22Rv1 (cell line): ENCODE measurements at regions not wholly inside any gene's neighbourhood (a gene's known extent, or its start where the extent isn't known, plus 50 kb on each side); places are given as distances from the start of the nearest gene placed in this dataset.

Experiments
- CTCF ChIP-seq: fragments of 450-650 bp; IDR thresholded peaks from 2 replicates; pipeline ENCODE4 v1.5.1; 2017; ENCODE audit warnings: mild to moderate bottlenecking
- ZFX ChIP-seq: fragments of 450-650 bp; IDR thresholded peaks from 2 replicates; pipeline ENCODE4 v1.6.1; 2017; ENCODE audit warnings: antibody characterized with exemption, borderline replicate concordance

GRCh38 chr2:8525236-8525581, 156.6 kb upstream of the ID2 start:
- TF ChIP-seq CTCF (no peak), ZFX (no peak)
